ENCODE measurements at regions not wholly inside any gene's neighbourhood (a gene's known extent, or its start where the extent isn't known, plus 50 kb on each side); places are given as distances from the start of the nearest gene placed in this dataset.

- Histone ChIP-seq H3K4me1 (ENCODE audit: control insufficient read depth, insufficient read depth, low read length) (peaks cover 13% of the 10 kb centered on the region), H3K36me3 (ENCODE audit: control insufficient read depth, insufficient read depth, low read length) (no peaks in the 10 kb centered on the region), H3K4me3 (ENCODE audit: low read length) (no peak overlapping the region), H3K9ac (ENCODE audit: low read length) (no peak overlapping the region), H3K27me3 (ENCODE audit: control insufficient read depth, insufficient read depth, low read length) (no peaks in the 10 kb centered on the region), H3K9me3 (ENCODE audit: control insufficient read depth, low read length) (no peaks in the 10 kb centered on the region)
These were observed 206.7 kb downstream of the SETD4 start for GRCh38 chr21:35853321-35854239.

- Histone ChIP-seq H3K9ac (ENCODE audit: low read length) (no peak overlapping the region), H3K36me3 (ENCODE audit: control insufficient read depth, insufficient read depth, low read length) (no peaks in the 10 kb centered on the region), H3K4me3 (ENCODE audit: low read length) (no peak overlapping the region), H3K4me1 (ENCODE audit: control insufficient read depth, insufficient read depth, low read length) (peaks cover 14% of the 10 kb centered on the region), H3K27me3 (ENCODE audit: control insufficient read depth, insufficient read depth, low read length) (no peaks in the 10 kb centered on the region), H3K9me3 (ENCODE audit: control insufficient read depth, low read length) (no peaks in the 10 kb centered on the region)
These were observed 207.5 kb downstream of the SETD4 start for GRCh38 chr21:35852820-35853219.

- Histone ChIP-seq H3K4me3 (ENCODE audit: low read length) (no peak overlapping the region), H3K9me3 (ENCODE audit: control insufficient read depth, low read length) (no peaks in the 10 kb centered on the region), H3K4me1 (ENCODE audit: control insufficient read depth, insufficient read depth, low read length) (peaks cover 14% of the 10 kb centered on the region), H3K27me3 (ENCODE audit: control insufficient read depth, insufficient read depth, low read length) (no peaks in the 10 kb centered on the region), H3K36me3 (ENCODE audit: control insufficient read depth, insufficient read depth, low read length) (no peaks in the 10 kb centered on the region), H3K9ac (ENCODE audit: low read length) (no peak overlapping the region)
These were observed 209.7 kb downstream of the SETD4 start for GRCh38 chr21:35850542-35851103.

GRCh38 chr21:35850029-35850428 is 210.3 kb downstream of the SETD4 start:
- H3K9me3 ChIP-seq (ENCODE audit: control insufficient read depth, low read length) = no peaks in the 10 kb centered on the region
- H3K4me3 ChIP-seq (ENCODE audit: low read length) = no peak overlapping the region
- peaks cover 14% of the 10 kb centered on the region for H3K4me1 ChIP-seq (ENCODE audit: control insufficient read depth, insufficient read depth, low read length)
- no peak overlapping the region for H3K9ac ChIP-seq (ENCODE audit: low read length)
- no peaks in the 10 kb centered on the region for H3K27me3 ChIP-seq (ENCODE audit: control insufficient read depth, insufficient read depth, low read length)
- no peaks in the 10 kb centered on the region for H3K36me3 ChIP-seq (ENCODE audit: control insufficient read depth, insufficient read depth, low read length)

GRCh38 chr21:35849144-35849543 is 211.2 kb downstream of the SETD4 start:
- Histone ChIP-seq H3K9me3 (ENCODE audit: control insufficient read depth, low read length) (no peaks in the 10 kb centered on the region), H3K4me1 (ENCODE audit: control insufficient read depth, insufficient read depth, low read length) (peaks cover 23% of the 10 kb centered on the region), H3K4me3 (ENCODE audit: low read length) (no peak overlapping the region), H3K27me3 (ENCODE audit: control insufficient read depth, insufficient read depth, low read length) (no peaks in the 10 kb centered on the region), H3K36me3 (ENCODE audit: control insufficient read depth, insufficient read depth, low read length) (no peaks in the 10 kb centered on the region), H3K9ac (ENCODE audit: low read length) (no peak overlapping the region)

- H3K9ac ChIP-seq (ENCODE audit: low read length) = no peak overlapping the region
- H3K36me3 ChIP-seq (ENCODE audit: control insufficient read depth, insufficient read depth, low read length) = no peaks in the 10 kb centered on the region
- H3K9me3 ChIP-seq (ENCODE audit: control insufficient read depth, low read length) = no peaks in the 10 kb centered on the region
- no peak overlapping the region for H3K4me3 ChIP-seq (ENCODE audit: low read length)
- peaks cover 22% of the 10 kb centered on the region for H3K4me1 ChIP-seq (ENCODE audit: control insufficient read depth, insufficient read depth, low read length)
- no peaks in the 10 kb centered on the region for H3K27me3 ChIP-seq (ENCODE audit: control insufficient read depth, insufficient read depth, low read length)
These were observed 216.2 kb downstream of the SETD4 start for GRCh38 chr21:35843911-35844667.

- Histone ChIP-seq H3K4me1 (ENCODE audit: control insufficient read depth, insufficient read depth, low read length) (peaks cover 16% of the 10 kb centered on the region), H3K9ac (ENCODE audit: low read length) (no peak overlapping the region), H3K4me3 (ENCODE audit: low read length) (no peak overlapping the region), H3K9me3 (ENCODE audit: control insufficient read depth, low read length) (no peaks in the 10 kb centered on the region), H3K36me3 (ENCODE audit: control insufficient read depth, insufficient read depth, low read length) (no peaks in the 10 kb centered on the region), H3K27me3 (ENCODE audit: control insufficient read depth, insufficient read depth, low read length) (no peaks in the 10 kb centered on the region)
These were observed 219.4 kb downstream of the SETD4 start for GRCh38 chr21:35840949-35841348.

GRCh38 chr21:35840197-35840799 is 220.0 kb downstream of the SETD4 start:
- no peak overlapping the region for H3K9ac ChIP-seq (ENCODE audit: low read length)
- no peaks in the 10 kb centered on the region for H3K36me3 ChIP-seq (ENCODE audit: control insufficient read depth, insufficient read depth, low read length)
- H3K9me3 ChIP-seq (ENCODE audit: control insufficient read depth, low read length) = no peaks in the 10 kb centered on the region
- H3K4me3 ChIP-seq (ENCODE audit: low read length) = no peak overlapping the region
- peaks cover 16% of the 10 kb centered on the region for H3K4me1 ChIP-seq (ENCODE audit: control insufficient read depth, insufficient read depth, low read length)
- H3K27me3 ChIP-seq (ENCODE audit: control insufficient read depth, insufficient read depth, low read length) = no peaks in the 10 kb centered on the region

- H3K9me3 ChIP-seq (ENCODE audit: control insufficient read depth, low read length) = no peaks in the 10 kb centered on the region
- H3K36me3 ChIP-seq (ENCODE audit: control insufficient read depth, insufficient read depth, low read length) = no peaks in the 10 kb centered on the region
- H3K9ac ChIP-seq (ENCODE audit: low read length) = no peak overlapping the region
- no peaks in the 10 kb centered on the region for H3K27me3 ChIP-seq (ENCODE audit: control insufficient read depth, insufficient read depth, low read length)
- peaks cover 8% of the 10 kb centered on the region for H3K4me1 ChIP-seq (ENCODE audit: control insufficient read depth, insufficient read depth, low read length)
- no peak overlapping the region for H3K4me3 ChIP-seq (ENCODE audit: low read length)
These were observed 221.2 kb downstream of the SETD4 start for GRCh38 chr21:35838987-35839763.

- no peak overlapping the region for H3K9ac ChIP-seq (ENCODE audit: low read length)
- no peaks in the 10 kb centered on the region for H3K27me3 ChIP-seq (ENCODE audit: control insufficient read depth, insufficient read depth, low read length)
- no peak overlapping the region for H3K4me3 ChIP-seq (ENCODE audit: low read length)
- no peaks in the 10 kb centered on the region for H3K4me1 ChIP-seq (ENCODE audit: control insufficient read depth, insufficient read depth, low read length)
- no peaks in the 10 kb centered on the region for H3K36me3 ChIP-seq (ENCODE audit: control insufficient read depth, insufficient read depth, low read length)
- no peaks in the 10 kb centered on the region for H3K9me3 ChIP-seq (ENCODE audit: control insufficient read depth, low read length)
These were observed 222.0 kb downstream of the SETD4 start for GRCh38 chr21:35838350-35838749.

- no peaks in the 10 kb centered on the region for H3K36me3 ChIP-seq (ENCODE audit: control insufficient read depth, insufficient read depth, low read length)
These were observed 226.3 kb downstream of the SETD4 start for GRCh38 chr21:35833991-35834390.

More at GRCh38 chr21:35833991-35834390, 226.3 kb downstream of the SETD4 start:
- Histone ChIP-seq H3K4me1 (ENCODE audit: control insufficient read depth, insufficient read depth, low read length) (no peaks in the 10 kb centered on the region), H3K9me3 (ENCODE audit: control insufficient read depth, low read length) (no peaks in the 10 kb centered on the region), H3K27me3 (ENCODE audit: control insufficient read depth, insufficient read depth, low read length) (no peaks in the 10 kb centered on the region), H3K9ac (ENCODE audit: low read length) (no peak overlapping the region), H3K4me3 (ENCODE audit: low read length) (no peak overlapping the region)
